ENCODE measurements at regions not wholly inside any gene's neighbourhood (a gene's known extent, or its start where the extent isn't known, plus 50 kb on each side); places are given as distances from the start of the nearest gene placed in this dataset.

DNA sequence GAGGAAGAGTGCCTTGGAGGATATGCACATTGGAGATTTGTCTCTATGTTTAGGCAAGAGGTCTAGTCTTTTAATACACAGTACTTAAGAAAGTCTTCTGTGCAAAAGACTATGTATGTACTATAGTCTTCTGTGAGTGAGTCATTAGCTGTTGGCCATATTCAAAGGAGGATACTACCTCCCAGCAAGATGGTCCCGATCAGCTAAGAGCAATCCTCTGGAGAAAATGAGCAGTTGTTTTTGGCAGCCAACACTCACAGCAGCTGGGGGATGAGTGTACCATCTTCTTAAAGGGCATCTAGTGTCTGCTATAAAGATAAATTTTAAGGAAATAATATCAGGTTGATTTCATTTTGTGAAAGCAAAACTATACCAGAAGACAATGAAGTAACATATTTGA, 487.8 kb downstream of the KCTD12 start:
- DNase-seq: no peak

DNA sequence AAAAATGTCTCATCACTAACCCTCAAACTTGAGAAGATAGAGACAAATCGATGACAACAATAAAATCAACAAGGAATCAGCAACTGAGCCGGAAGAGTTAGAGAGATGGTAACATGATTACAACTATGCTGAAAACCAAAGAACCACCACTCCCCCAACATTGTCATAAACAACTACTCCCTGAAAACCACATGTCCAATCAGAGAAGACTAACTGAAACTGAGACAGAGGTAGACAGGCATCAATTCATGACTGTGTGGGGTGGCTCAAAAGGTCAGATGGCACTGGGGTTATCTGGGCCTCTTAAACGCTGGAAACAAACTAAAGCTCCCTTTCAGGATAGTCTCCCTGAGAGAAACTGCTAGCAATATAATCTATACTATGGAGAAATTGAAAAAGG, 488.8 kb downstream of the KCTD12 start:
- DNase-seq: no peak

- no peak for DNase-seq
Measured at GRCh38 chr13:76389321-76389720, 496.9 kb downstream of the KCTD12 start.

DNA sequence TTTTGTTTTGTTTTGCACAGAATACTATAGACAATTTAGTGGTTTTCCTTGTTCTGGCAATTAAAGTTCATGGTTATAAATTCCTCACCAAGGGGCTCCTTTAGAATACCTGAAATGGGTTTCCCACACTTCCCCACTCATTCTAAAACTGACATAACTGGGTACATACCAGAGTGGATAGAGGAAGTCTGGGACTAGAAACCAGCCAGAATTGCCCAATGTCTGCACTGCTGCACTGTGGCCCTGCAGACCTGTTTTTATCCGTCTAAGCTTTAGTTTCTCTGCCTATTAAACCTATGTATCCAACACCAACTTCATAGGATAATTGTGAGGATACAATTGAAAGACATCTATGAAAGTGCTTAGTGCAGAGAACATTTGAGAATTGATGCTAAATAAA, 498.6 kb downstream of the KCTD12 start:
- DNase-seq: no peak

DNA sequence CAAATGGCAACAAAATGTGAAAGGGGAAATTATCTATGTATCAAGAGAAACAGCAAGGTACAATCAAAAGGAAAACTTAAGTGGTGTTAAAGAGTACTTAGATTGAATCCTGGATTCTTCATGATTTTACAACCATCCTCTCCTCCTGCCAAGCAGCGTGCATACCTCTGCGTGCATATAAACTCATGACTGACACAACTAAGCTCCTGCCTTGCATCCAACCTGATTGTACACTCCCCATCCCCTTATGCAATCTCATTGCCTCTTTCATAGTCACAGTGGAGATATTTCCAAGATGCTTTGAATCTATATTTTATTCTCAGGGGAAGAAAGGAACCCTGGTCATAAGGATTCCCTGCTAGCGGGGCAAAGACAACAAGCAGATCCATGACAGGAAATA, 499.9 kb downstream of the KCTD12 start:
- DNase-seq: no peak

- no peak for DNase-seq
Measured at GRCh38 chr13:76385586-76385985, 500.6 kb downstream of the KCTD12 start.

GRCh38 chr13:76383676-76384461, 502.3 kb downstream of the KCTD12 start:
- no peak for DNase-seq

DNA sequence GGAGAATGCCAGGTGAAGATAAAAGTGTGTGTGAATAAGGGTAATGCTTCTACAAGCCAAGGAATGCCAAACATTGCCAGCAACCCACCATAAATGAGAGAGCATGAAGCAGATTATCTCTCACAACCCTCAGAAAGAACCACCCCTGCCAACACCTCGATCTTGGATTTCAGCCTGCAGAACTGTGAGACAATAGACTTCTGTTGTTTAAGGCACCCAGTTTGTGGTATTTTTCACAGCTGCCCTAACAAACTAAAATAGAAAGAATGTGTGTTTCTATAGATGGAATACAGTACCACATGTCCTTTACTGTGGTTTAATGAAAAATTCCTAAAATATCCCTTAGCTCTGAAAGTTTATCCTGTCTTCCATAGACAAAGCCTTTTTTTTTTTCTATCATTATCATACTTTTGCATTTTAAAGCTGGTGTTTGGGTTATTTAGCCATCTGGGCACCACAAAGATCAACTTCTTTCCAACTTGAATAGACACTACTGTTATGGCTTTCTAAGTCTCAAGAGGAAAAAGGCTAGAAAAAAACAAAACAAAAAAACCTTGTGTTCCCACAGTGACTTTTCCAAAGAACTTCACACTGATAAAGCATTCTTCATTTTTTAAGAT, 505.6 kb downstream of the KCTD12 start:
- DNase-seq: no peak

- DNase-seq: no peak
Measured at GRCh38 chr13:76379341-76380105, 506.7 kb downstream of the KCTD12 start.

DNA sequence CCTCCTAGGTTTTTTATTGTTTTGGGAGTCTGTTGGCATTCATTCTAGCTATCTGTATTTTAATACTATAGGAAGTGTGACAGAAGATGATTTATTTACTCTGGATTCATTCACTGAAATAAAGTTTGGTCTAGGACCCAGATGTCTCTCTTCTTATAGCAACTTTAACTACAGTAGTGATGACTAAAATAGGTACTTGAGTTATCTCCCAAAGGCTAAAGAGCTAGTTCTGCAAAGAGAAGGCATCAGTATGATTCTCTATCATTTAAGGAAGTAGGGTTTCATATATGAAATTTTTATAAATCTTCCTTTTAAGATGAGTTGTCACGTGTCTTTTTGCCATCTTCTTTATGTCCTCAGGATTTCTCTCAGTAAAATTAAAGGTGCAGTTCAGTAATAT, 507.4 kb downstream of the KCTD12 start:
- DNase-seq: no peak

DNA sequence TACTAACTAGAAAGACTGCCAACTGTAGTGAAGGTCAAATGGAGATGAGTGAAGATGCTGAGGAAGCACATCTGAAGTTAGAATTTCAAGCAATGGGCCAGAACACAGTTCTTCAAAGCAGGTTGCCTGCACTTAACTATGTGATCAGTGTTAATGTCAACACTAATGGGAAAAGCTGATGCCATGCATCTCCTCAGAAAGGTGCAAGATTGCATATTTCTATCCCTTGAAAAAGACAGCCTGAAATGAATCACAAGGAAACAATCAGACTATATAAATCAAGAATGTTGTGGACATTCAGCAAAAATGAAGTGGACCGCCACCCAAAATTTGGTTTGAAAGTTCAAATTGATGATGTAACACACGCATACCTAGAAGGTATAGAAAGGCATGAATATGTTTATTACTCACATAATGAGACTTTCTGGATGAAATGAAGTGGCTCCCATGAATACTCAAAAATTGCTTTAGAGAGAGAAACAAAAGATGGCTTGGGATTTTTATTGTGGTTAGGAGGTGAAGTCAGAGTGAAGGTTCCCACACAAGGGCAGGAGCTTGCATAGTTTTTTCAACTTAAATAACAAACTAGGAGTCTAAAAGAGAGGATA, 522.4 kb downstream of the KCTD12 start:
- no peak for DNase-seq

GRCh38 chr13:76361868-76362267, 524.3 kb downstream of the KCTD12 start:
- DNase-seq: no peak

GRCh38 chr13:76351541-76352229, 534.5 kb downstream of the KCTD12 start:
- DNase-seq: no peak

DNA sequence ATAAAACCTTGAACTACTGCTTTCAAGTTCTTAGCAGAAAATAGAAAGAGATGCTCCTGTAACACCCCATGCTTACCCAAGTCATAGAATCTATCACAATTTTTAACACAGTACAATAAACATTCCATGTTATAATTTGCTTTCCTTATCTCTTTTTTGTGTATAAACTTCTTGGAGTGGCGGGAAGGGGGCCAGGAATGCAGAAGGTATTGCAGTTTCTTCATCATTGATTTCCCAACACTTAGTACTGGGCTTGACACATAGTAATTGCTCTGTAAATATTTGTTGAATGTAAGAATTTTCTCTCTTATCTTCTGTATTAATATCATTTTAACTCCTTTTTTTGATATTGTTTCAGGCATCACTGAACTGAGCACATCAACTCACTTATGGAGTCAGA, 535.8 kb downstream of the KCTD12 start:
- no peak for DNase-seq

DNA sequence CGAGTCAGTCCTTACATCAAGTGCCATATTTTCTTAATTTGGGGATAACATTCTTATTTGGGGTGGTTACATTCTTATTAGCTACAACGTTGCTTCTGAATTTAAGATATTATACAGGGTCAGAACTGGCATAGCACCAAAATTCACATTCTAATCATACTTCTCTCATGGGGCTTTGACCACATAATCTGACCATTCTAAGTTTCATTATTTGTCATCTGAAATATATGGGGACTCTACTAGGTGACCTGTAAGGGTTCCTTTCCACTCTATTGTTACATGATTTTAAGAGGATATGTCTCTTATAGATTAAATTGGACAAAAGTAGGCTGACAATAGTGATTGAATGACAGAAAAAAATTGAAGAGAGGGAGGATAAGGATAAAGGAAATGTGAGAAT, 536.5 kb downstream of the KCTD12 start:
- no peak for DNase-seq

- no peak for DNase-seq
Measured at GRCh38 chr13:76339649-76340048, 546.6 kb downstream of the KCTD12 start.

DNA sequence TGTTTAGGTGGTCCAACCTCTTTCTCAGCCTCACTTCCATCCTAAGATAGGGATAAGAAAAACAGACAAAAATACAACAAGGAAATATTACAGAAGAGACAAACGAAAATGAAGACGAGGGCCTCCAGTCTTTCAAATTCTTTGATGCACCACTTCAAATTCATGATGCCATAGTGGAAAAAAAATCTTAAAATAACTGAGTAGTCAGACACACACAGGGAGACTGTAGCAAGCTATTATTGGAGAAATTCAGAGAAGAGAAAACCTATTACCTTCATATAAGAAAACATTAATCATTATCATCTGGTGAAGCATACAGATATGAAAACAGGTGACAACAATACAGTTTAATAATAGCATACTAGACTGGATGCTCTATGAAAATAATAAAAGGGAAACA, 548.2 kb downstream of the KCTD12 start:
- no peak for DNase-seq

GRCh38 chr13:76336889-76337844, 549.0 kb downstream of the KCTD12 start:
- DNase-seq: no peak

GRCh38 chr13:76335463-76335862, 550.7 kb downstream of the KCTD12 start:
- no peak for DNase-seq

- no peak for DNase-seq
Measured at GRCh38 chr13:76331943-76332712, 554.1 kb downstream of the KCTD12 start.

DNA sequence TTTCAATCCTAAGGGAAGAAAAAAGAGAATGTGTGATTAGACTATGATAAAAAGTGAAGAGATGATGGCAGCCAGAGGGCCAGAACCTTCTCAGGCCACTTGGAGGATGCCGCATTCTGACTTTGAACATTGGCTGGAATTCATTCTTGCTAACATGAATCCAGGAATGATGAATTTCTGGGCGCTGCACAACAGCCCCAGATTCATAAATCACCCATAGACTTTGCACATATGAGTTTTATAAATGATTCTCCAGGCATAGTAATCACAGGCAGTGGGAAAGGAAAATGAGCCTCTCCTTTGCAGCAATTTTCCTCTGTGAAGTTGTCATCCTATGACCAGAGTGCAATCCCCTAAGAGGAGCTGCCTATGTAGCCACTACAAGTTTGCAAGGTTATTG, 555.4 kb downstream of the KCTD12 start:
- no peak for DNase-seq

Data from CD4-positive, alpha-beta T cell treated with Interleukin-15 for 1 hour (primary cell).